OCI-M1 (cell line): ENCODE measurements at regions not wholly inside any gene's neighbourhood (a gene's known extent, or its start where the extent isn't known, plus 50 kb on each side); places are given as distances from the start of the nearest gene placed in this dataset.

Experiments used
- DNase-seq: peaks from one replicate; lab custom pipeline; 2025; lab: John Stamatoyannopoulos, UW

GRCh38 chr2:111652038-111652437 is 232.0 kb downstream of the ANAPC1 start:
- no peak for DNase-seq

- DNase-seq = no peak
Observed at GRCh38 chr2:111652681-111653080, 231.3 kb downstream of the ANAPC1 start.

- DNase-seq = no peak
Observed at GRCh38 chr2:111653103-111653624, 230.8 kb downstream of the ANAPC1 start.

GRCh38 chr2:111653913-111654312 is 230.1 kb downstream of the ANAPC1 start:
- no peak for DNase-seq

- no peak for DNase-seq
Observed at GRCh38 chr2:111654829-111655228, 229.2 kb downstream of the ANAPC1 start.

- DNase-seq = no peak
Observed at GRCh38 chr2:111656436-111656835, 227.6 kb downstream of the ANAPC1 start.

- DNase-seq = no peak
Observed at GRCh38 chr2:111656894-111657293, 227.1 kb downstream of the ANAPC1 start.

- no peak for DNase-seq
Observed at GRCh38 chr2:111657351-111657975, 226.5 kb downstream of the ANAPC1 start.

- DNase-seq = peak; percentile 71
Observed at GRCh38 chr2:111659361-111660333, 224.3 kb downstream of the ANAPC1 start.

- no peak for DNase-seq
Observed at GRCh38 chr2:111660811-111661210, 223.2 kb downstream of the ANAPC1 start.

- DNase-seq = no peak
Observed at GRCh38 chr2:111661286-111661940, 222.6 kb downstream of the ANAPC1 start.

- no peak for DNase-seq
Observed at GRCh38 chr2:111662039-111662770, 221.8 kb downstream of the ANAPC1 start.

GRCh38 chr2:111662771-111663470 is 221.1 kb downstream of the ANAPC1 start:
- DNase-seq = no peak

- DNase-seq = peak; percentile 80
Observed at GRCh38 chr2:111663471-111664274, 220.3 kb downstream of the ANAPC1 start.

- DNase-seq = no peak
Observed at GRCh38 chr2:111664275-111664850, 219.6 kb downstream of the ANAPC1 start.

- no peak for DNase-seq
Observed at GRCh38 chr2:111665011-111665410, 219.0 kb downstream of the ANAPC1 start.

- DNase-seq = no peak
Observed at GRCh38 chr2:111665551-111666116, 218.4 kb downstream of the ANAPC1 start.

GRCh38 chr2:111666160-111666559 is 217.8 kb downstream of the ANAPC1 start:
- DNase-seq = no peak

GRCh38 chr2:111667001-111667400 is 217.0 kb downstream of the ANAPC1 start:
- no peak for DNase-seq
